GM12892 (cell line): ENCODE measurements at regions not wholly inside any gene's neighbourhood (a gene's known extent, or its start where the extent isn't known, plus 50 kb on each side); places are given as distances from the start of the nearest gene placed in this dataset.

ENCODE experiments used
- DNase-seq: peaks from one replicate; pipeline ENCODE4 v3.0.0; 2011; ENCODE audit not compliant: insufficient read length
- FAIRE-seq: peaks from 2 replicates; lab custom pipeline; 2011; peaks lifted over from hg19 to GRCh38; lab: Jason Lieb, UNC
- POLR2A ChIP-seq: IDR thresholded peaks from 2 replicates; pipeline ENCODE4 v1.6.1; 2011; ENCODE audit warnings: low read depth, low read length, control low read depth
- POLR2AphosphoS5 ChIP-seq: IDR thresholded peaks from 2 replicates; pipeline ENCODE4 v1.6.1; 2011; ENCODE audit warnings: low read depth, low read length, control low read depth
- TAF1 ChIP-seq: IDR thresholded peaks from 2 replicates; pipeline ENCODE4 v1.6.1; 2011; ENCODE audit warnings: low read depth, mild to moderate bottlenecking, control low read depth, low read length, borderline replicate concordance

GRCh38 chr18:28916456-28916855 lies 739.5 kb upstream of the CDH2 start:
- FAIRE-seq (no peak), DNase-seq (no peak)
- no peak for TF ChIP-seq TAF1
- no peak for TF ChIP-seq POLR2AphosphoS5
- no peak for TF ChIP-seq POLR2A

GRCh38 chr18:28905509-28905908 lies 728.6 kb upstream of the CDH2 start:
- DNase-seq (no peak), FAIRE-seq (no peak)
- no peak for TF ChIP-seq POLR2A
- no peak for TF ChIP-seq POLR2AphosphoS5
- no peak for TF ChIP-seq TAF1

- FAIRE-seq (no peak), DNase-seq (no peak)
- TF ChIP-seq POLR2AphosphoS5 (no peak), TAF1 (no peak), POLR2A (no peak)
Measured at GRCh38 chr18:28904789-28905364, 727.9 kb upstream of the CDH2 start.

- no peak for FAIRE-seq
- TF ChIP-seq TAF1 (no peak), POLR2A (no peak), POLR2AphosphoS5 (no peak)
Measured at GRCh38 chr18:28903306-28903705, 726.4 kb upstream of the CDH2 start.

GRCh38 chr18:28890791-28891190 lies 713.9 kb upstream of the CDH2 start:
- DNase-seq, result no peak
- TF ChIP-seq TAF1 (no peak), POLR2A (no peak), POLR2AphosphoS5 (no peak)
- no peak for FAIRE-seq

More at GRCh38 chr18:28903306-28903705, 726.4 kb upstream of the CDH2 start:
- DNase-seq, result no peak

- no peak for TF ChIP-seq TAF1
- no peak for TF ChIP-seq POLR2AphosphoS5
- TF ChIP-seq POLR2A, result no peak
- DNase-seq (no peak), FAIRE-seq (no peak)
Measured at GRCh38 chr18:28884304-28884703, 707.4 kb upstream of the CDH2 start.

GRCh38 chr18:28880856-28881255 lies 703.9 kb upstream of the CDH2 start:
- no peak for FAIRE-seq
- no peak for DNase-seq
- TF ChIP-seq POLR2AphosphoS5, result no peak
- no peak for TF ChIP-seq TAF1
- TF ChIP-seq POLR2A, result no peak

GRCh38 chr18:28875059-28875458 lies 698.1 kb upstream of the CDH2 start:
- FAIRE-seq (no peak), DNase-seq (no peak)
- TF ChIP-seq TAF1 (no peak), POLR2A (no peak), POLR2AphosphoS5 (no peak)

GRCh38 chr18:28863396-28863795 lies 686.5 kb upstream of the CDH2 start:
- TF ChIP-seq TAF1 (no peak), POLR2AphosphoS5 (no peak)
- FAIRE-seq (no peak), DNase-seq (no peak)

GRCh38 chr18:28858248-28858647 lies 681.3 kb upstream of the CDH2 start:
- FAIRE-seq, result no peak
- no peak for TF ChIP-seq POLR2AphosphoS5
- TF ChIP-seq POLR2A, result no peak
- TF ChIP-seq TAF1, result no peak
- DNase-seq, result no peak

- TF ChIP-seq TAF1, result no peak
- no peak for TF ChIP-seq POLR2AphosphoS5
- TF ChIP-seq POLR2A, result no peak
- DNase-seq (no peak), FAIRE-seq (no peak)
Measured at GRCh38 chr18:28855989-28856388, 679.1 kb upstream of the CDH2 start.

GRCh38 chr18:28855524-28855923 lies 678.6 kb upstream of the CDH2 start:
- DNase-seq (no peak), FAIRE-seq (no peak)
- TF ChIP-seq TAF1 (no peak), POLR2AphosphoS5 (no peak), POLR2A (no peak)
